ENCODE measurements at regions not wholly inside any gene's neighbourhood (a gene's known extent, or its start where the extent isn't known, plus 50 kb on each side); places are given as distances from the start of the nearest gene placed in this dataset.

DNA sequence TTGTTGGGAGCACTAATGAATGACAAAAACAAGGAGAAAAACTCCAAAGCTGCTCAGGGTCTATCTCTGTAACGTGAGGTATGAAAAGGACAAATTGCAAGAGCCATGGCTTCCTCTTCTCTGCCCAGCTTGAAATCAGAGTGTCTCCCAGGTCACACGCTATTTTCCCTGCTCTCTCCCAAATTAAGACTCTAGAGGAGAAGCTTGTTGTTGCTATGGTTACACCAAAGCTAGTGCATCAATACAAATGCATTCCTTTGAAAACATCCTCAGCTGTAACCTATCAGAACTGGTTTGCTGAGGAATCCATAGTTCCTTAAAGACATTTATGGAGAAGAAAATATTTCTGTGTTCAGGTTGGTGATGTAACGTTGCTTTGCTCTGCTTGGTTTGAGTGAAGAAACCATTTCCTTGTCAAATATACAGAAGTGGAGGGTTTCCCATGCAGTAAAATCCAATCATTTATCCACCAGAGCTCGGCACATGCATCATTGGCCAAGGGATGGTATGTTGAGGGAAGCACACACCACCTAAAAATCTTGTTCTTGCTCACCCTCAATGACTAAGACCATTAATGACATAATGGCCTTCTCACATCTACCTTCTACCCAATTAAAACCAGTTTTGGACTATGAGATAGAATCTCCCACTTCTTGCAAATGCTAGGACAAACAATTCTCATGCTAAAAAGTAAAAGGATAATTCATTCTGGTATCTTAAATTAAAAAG, 2135.6 kb upstream of the CELF4 start:
- DNase-seq (ENCODE audit: low read depth in 4 of 6, low spot score in 6 of 6) = peak in 4 of 6 donors; percentile 12 to 81 (median 34)
- Histone ChIP-seq H3K27ac (ENCODE audit: low read depth, low read length) (no peak overlapping the region), H3K27me3 (ENCODE audit: control insufficient read depth, insufficient read depth, low read length) (no peaks in the 10 kb centered on the region), H3K36me3 (ENCODE audit: control insufficient read depth, insufficient read depth, low read length) (no peaks in the 10 kb centered on the region), H3K9me3 (ENCODE audit: control insufficient read depth, insufficient read depth, low read length) (no peaks in the 10 kb centered on the region), H3K4me3 (ENCODE audit: low read depth, low read length) (no peak overlapping the region), H3K4me1 (ENCODE audit: control insufficient read depth, insufficient read depth, low read length) (no peaks in the 10 kb centered on the region)
- 14% methylated on average over 1 of the region's 4 CpGs for WGBS (ENCODE audit: insufficient coverage)

DNA sequence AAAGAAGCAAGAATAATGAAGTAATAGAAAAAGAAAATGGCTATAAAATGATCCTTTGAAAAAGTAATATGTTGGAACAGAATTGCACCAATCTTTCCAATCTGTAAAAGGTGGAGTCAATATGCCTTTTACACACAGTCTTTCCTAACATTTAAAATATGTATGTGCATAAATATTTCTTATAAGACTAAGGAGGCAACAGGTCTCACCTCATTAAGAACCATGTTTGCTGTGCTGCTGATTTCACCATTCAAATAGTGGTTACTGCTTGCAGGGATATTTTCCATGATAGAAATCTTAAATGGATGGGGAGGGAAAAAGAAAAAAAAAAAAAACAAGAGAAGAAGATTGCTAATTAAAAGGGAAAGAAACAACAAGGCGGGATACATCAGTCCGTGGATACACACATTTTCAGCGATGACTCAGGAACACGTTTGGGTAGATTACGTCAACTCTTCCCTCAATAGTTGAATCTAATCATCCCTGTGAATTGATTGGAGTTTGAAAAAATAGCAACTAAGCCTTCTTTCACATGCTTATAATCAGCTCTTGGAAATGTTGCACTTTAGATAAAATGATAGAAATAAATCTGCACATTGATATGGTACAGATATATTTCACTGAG, 2133.9 kb upstream of the CELF4 start:
- Histone ChIP-seq H3K4me3 (ENCODE audit: low read depth, low read length) (no peak overlapping the region), H3K27ac (ENCODE audit: low read depth, low read length) (no peak overlapping the region), H3K36me3 (ENCODE audit: control insufficient read depth, insufficient read depth, low read length) (no peaks in the 10 kb centered on the region), H3K9me3 (ENCODE audit: control insufficient read depth, insufficient read depth, low read length) (no peaks in the 10 kb centered on the region), H3K4me1 (ENCODE audit: control insufficient read depth, insufficient read depth, low read length) (no peaks in the 10 kb centered on the region), H3K27me3 (ENCODE audit: control insufficient read depth, insufficient read depth, low read length) (no peaks in the 10 kb centered on the region)
- DNase-seq (ENCODE audit: low read depth in 4 of 6, low spot score in 6 of 6) = no peak
- no CpG with 5 or more reads among the region's 5 CpGs for WGBS (ENCODE audit: insufficient coverage)

DNA sequence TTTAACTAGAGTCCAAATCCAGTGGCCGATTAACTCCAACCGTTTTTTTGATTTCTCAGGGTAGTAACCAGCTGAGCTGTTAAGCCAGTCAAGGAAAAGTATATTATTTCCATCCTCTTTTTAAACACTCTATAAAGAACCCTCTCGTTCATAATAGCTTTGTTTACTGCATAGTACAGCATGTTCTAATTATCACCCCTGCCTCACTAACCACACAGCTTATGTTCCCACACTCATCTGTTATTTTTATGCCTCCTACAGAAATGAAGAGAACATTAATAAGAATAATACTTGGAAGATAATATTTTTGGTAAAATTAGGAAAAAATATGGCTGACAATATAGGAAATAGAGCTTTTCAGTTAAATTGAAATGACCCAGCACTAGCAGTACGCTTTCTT, 2132.8 kb upstream of the CELF4 start:
- H3K4me3 ChIP-seq (ENCODE audit: low read depth, low read length) = no peak overlapping the region
- WGBS (ENCODE audit: insufficient coverage) = 60% methylated on average over 1 of the region's 4 CpGs

DNA sequence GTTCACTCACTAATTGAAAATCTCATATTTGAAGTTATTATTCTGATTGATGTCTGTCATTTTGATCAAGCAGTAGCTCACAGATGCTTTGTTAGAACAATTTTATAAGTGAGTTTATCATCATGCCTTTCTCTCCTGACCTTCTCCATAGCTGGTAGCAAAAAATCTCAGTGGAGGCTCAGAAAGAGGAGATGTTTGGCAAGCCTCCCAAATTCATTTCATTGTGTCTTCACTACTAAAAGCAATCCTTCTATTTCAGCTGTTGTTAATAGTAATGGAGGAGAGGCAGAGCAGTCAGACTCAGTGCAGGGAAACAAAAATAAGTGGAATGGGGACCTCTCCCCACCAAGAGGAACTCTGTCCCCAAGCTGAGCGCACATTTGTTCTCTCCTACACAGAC, 2127.8 kb upstream of the CELF4 start:
- no peaks in the 10 kb centered on the region for H3K4me1 ChIP-seq (ENCODE audit: control insufficient read depth, insufficient read depth, low read length)
- no peaks in the 10 kb centered on the region for H3K27me3 ChIP-seq (ENCODE audit: control insufficient read depth, insufficient read depth, low read length)
- H3K27ac ChIP-seq (ENCODE audit: low read depth, low read length) = no peak overlapping the region
- no peaks in the 10 kb centered on the region for H3K36me3 ChIP-seq (ENCODE audit: control insufficient read depth, insufficient read depth, low read length)
- WGBS (ENCODE audit: insufficient coverage) = no CpG with 5 or more reads among the region's 1 CpG
- DNase-seq (ENCODE audit: low read depth in 4 of 6, low spot score in 6 of 6) = peak in 2 of 6 donors; percentile 42 to 59
- H3K9me3 ChIP-seq (ENCODE audit: control insufficient read depth, insufficient read depth, low read length) = no peaks in the 10 kb centered on the region
- no peak overlapping the region for H3K4me3 ChIP-seq (ENCODE audit: low read depth, low read length)

More for the DNA sequence above, 2132.8 kb upstream of the CELF4 start:
- DNase-seq (ENCODE audit: low read depth in 4 of 6, low spot score in 6 of 6) = peak in 1 of 6 donors; percentile 49
- H3K36me3 ChIP-seq (ENCODE audit: control insufficient read depth, insufficient read depth, low read length) = no peaks in the 10 kb centered on the region
- no peaks in the 10 kb centered on the region for H3K4me1 ChIP-seq (ENCODE audit: control insufficient read depth, insufficient read depth, low read length)
- H3K27ac ChIP-seq (ENCODE audit: low read depth, low read length) = no peak overlapping the region
- H3K9me3 ChIP-seq (ENCODE audit: control insufficient read depth, insufficient read depth, low read length) = no peaks in the 10 kb centered on the region
- no peaks in the 10 kb centered on the region for H3K27me3 ChIP-seq (ENCODE audit: control insufficient read depth, insufficient read depth, low read length)

DNA sequence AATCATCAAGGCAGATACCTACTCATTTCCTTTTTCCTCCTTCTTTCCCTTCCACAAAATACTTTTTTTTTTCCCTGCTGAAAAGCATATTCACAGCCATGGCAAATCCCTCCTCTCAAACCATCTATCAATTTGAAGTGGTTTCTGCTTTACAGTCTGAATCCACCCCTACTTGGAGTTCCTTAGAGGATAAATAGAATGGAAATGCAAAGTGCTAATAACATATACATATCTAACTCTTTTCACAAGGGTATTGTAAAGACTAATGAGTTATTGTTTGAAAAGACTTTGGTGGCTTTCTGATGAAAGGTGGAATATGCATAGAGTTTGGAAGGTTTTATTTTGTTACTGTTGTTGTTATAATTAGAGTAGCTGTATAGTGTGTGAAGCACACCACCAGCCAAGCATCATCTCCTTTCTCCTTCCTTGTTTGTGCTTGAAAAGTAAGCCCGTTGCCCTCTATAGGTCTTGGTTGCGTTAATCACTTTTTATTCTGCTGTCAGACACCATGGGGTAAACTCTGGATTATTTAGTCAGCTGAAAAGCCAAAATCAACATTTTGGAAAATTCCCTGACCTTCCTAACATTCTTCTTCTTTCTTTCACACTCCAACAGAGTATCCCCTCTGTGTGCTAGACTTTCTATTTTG, 2126.9 kb upstream of the CELF4 start:
- Histone ChIP-seq H3K27me3 (ENCODE audit: control insufficient read depth, insufficient read depth, low read length) (no peaks in the 10 kb centered on the region), H3K36me3 (ENCODE audit: control insufficient read depth, insufficient read depth, low read length) (no peaks in the 10 kb centered on the region), H3K9me3 (ENCODE audit: control insufficient read depth, insufficient read depth, low read length) (no peaks in the 10 kb centered on the region), H3K4me1 (ENCODE audit: control insufficient read depth, insufficient read depth, low read length) (no peaks in the 10 kb centered on the region), H3K27ac (ENCODE audit: low read depth, low read length) (no peak overlapping the region), H3K4me3 (ENCODE audit: low read depth, low read length) (no peak overlapping the region)
- DNase-seq (ENCODE audit: low read depth in 4 of 6, low spot score in 6 of 6) = peak in 1 of 6 donors; percentile 19
- WGBS (ENCODE audit: insufficient coverage) = 80% methylated on average over 1 of the region's 2 CpGs

DNA sequence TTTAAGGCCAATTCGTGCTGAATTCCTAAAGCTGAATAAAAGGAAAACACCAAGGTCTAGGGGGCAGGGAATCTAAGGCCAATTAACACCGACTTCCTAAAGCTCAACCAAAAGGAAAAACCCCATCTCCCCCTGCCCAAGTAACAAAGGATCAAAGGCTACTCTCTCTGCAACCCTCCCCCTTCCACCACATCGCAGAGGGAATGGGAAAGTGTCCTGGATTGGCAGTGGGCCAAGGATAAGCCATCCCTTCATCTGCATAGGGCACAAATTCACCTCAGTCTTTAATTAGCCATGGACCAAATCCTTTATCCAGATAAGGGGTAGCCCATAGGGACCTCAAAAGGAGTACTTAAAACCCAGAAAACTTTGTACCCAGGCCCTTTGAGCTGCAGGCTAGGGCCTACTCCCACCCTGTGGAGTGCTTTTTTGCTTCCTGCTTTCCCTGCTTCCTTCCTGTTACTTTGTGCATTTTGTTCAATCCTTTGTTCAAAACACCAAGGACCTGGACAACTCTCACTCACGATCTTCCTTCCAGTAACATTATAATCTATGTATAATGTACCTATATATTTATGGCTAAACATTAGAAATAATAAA, 2119.8 kb upstream of the CELF4 start:
- DNase-seq (ENCODE audit: low read depth in 4 of 6, low spot score in 6 of 6) = no peak
- WGBS (ENCODE audit: insufficient coverage) = 10% methylated on average over 2 of the region's 4 CpGs
- H3K27ac ChIP-seq (ENCODE audit: low read depth, low read length) = no peak overlapping the region
- H3K4me1 ChIP-seq (ENCODE audit: control insufficient read depth, insufficient read depth, low read length) = no peaks in the 10 kb centered on the region
- no peaks in the 10 kb centered on the region for H3K36me3 ChIP-seq (ENCODE audit: control insufficient read depth, insufficient read depth, low read length)
- no peak overlapping the region for H3K4me3 ChIP-seq (ENCODE audit: low read depth, low read length)
- no peaks in the 10 kb centered on the region for H3K9me3 ChIP-seq (ENCODE audit: control insufficient read depth, insufficient read depth, low read length)
- H3K27me3 ChIP-seq (ENCODE audit: control insufficient read depth, insufficient read depth, low read length) = no peaks in the 10 kb centered on the region

DNA sequence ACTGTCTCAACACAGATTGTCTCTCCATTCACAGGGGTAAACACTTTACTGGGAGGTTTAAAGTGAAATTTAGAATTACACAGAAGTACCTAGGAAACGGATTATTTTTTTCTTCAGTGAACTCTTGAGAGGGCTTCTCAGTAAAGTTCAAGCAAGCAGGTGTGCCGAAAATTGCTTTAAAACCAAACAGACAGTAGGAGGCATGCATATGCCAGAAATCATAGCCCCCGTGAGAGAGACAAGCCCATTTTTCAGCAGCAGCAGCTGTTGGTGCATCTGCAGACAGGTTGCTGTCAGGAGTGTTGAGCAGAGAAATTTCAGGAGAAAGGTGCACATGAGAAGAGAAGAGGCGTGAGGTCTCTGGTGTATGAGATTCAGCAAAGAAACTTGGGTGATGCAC, 2115.5 kb upstream of the CELF4 start:
- Histone ChIP-seq H3K4me3 (ENCODE audit: low read depth, low read length) (no peak overlapping the region), H3K4me1 (ENCODE audit: control insufficient read depth, insufficient read depth, low read length) (no peaks in the 10 kb centered on the region), H3K27ac (ENCODE audit: low read depth, low read length) (no peak overlapping the region), H3K36me3 (ENCODE audit: control insufficient read depth, insufficient read depth, low read length) (no peaks in the 10 kb centered on the region), H3K9me3 (ENCODE audit: control insufficient read depth, insufficient read depth, low read length) (no peaks in the 10 kb centered on the region), H3K27me3 (ENCODE audit: control insufficient read depth, insufficient read depth, low read length) (no peaks in the 10 kb centered on the region)
- WGBS (ENCODE audit: insufficient coverage) = 84% methylated on average over 4 of the region's 4 CpGs
- peak in 1 of 6 donors; percentile 81 for DNase-seq (ENCODE audit: low read depth in 4 of 6, low spot score in 6 of 6)

DNA sequence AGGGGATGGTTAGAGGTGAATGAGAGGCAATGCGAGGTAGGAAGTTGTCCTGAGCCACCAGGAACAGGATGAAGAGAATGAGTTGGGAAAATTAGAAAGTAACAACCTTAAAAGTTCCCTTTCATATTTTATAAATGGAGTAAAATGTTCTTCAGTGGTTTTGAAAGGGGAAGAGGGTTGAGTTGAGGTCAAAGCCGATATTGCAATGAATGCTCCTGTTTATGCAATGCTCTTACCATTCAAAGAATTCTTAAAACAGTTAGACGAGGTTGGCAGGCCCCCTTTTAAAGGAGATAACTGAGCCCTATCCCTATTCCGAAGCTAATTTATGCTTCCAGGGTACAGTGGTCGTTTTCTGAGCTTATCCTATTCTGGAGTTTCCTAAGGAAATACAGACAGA, 2110.3 kb upstream of the CELF4 start:
- 89% methylated on average over 3 of the region's 5 CpGs for WGBS (ENCODE audit: insufficient coverage)
- H3K27ac ChIP-seq (ENCODE audit: low read depth, low read length) = no peak overlapping the region
- H3K4me1 ChIP-seq (ENCODE audit: control insufficient read depth, insufficient read depth, low read length) = no peaks in the 10 kb centered on the region
- DNase-seq (ENCODE audit: low read depth in 4 of 6, low spot score in 6 of 6) = no peak
- no peaks in the 10 kb centered on the region for H3K27me3 ChIP-seq (ENCODE audit: control insufficient read depth, insufficient read depth, low read length)
- H3K4me3 ChIP-seq (ENCODE audit: low read depth, low read length) = no peak overlapping the region
- no peaks in the 10 kb centered on the region for H3K36me3 ChIP-seq (ENCODE audit: control insufficient read depth, insufficient read depth, low read length)
- no peaks in the 10 kb centered on the region for H3K9me3 ChIP-seq (ENCODE audit: control insufficient read depth, insufficient read depth, low read length)

DNA sequence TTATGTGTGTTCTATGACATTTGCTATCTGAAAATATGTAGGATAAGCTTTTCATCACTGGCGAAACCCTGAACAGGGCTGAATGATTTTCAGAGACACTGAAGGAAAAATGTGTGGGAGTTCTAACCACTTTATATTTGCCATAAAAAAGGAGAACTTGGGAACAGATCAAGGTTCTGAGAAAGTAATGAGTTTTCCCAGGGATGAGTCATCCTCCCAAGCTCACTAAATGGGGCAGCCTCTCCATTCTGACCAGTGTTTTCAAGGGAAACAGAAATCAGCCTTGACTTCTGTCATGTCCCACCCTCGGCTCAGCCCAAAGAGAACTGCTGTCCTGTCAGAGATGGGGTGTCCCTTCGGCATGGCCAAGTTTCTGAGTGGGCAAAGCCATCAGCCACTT, 2109.8 kb upstream of the CELF4 start:
- DNase-seq (ENCODE audit: low read depth in 4 of 6, low spot score in 6 of 6) = no peak
- no peaks in the 10 kb centered on the region for H3K36me3 ChIP-seq (ENCODE audit: control insufficient read depth, insufficient read depth, low read length)
- no peak overlapping the region for H3K4me3 ChIP-seq (ENCODE audit: low read depth, low read length)
- no peaks in the 10 kb centered on the region for H3K9me3 ChIP-seq (ENCODE audit: control insufficient read depth, insufficient read depth, low read length)
- no peaks in the 10 kb centered on the region for H3K4me1 ChIP-seq (ENCODE audit: control insufficient read depth, insufficient read depth, low read length)
- no peak overlapping the region for H3K27ac ChIP-seq (ENCODE audit: low read depth, low read length)
- H3K27me3 ChIP-seq (ENCODE audit: control insufficient read depth, insufficient read depth, low read length) = no peaks in the 10 kb centered on the region
- 100% methylated on average over 3 of the region's 3 CpGs for WGBS (ENCODE audit: insufficient coverage)
